ENCODE measurements at regions not wholly inside any gene's neighbourhood (a gene's known extent, or its start where the extent isn't known, plus 50 kb on each side); places are given as distances from the start of the nearest gene placed in this dataset.

GRCh38 chr7:66871076-66871475, 49.9 kb upstream of the TMEM248 start:
- Histone ChIP-seq H3K9ac (ENCODE audit: insufficient read depth in 1 of 2, low read depth in 2 of 2, low read length in 2 of 2) (no peak overlapping the region), H3K9me3 (replicated peaks; ENCODE audit: control insufficient read depth, insufficient read depth, low read depth, low read length) (no peaks in the 10 kb centered on the region), H4K20me1 (replicated peaks; ENCODE audit: control insufficient read depth, insufficient read depth, low read length) (no peaks in the 10 kb centered on the region), H3K4me1 (replicated peaks in 1 of 2; ENCODE audit: control insufficient read depth in 2 of 2, insufficient read depth in 2 of 2, low read length in 2 of 2) (peaks cover 15 to 33% of the 10 kb centered on the region in 2 experiments), H3K4me3 (no peak overlapping the region), H3K36me3 (ENCODE audit: control insufficient read depth, insufficient read depth, low read length) (peaks cover 19% of the 10 kb centered on the region), H3K9me1 (ENCODE audit: control insufficient read depth, insufficient read depth, low read length) (no peaks in the 10 kb centered on the region), H2AFZ (ENCODE audit: low read depth, low read length) (no peak overlapping the region), H3K27me3 (ENCODE audit: control insufficient read depth in 2 of 2, insufficient read depth in 2 of 2, low read length in 2 of 2) (no peaks in the 10 kb centered on the region), H3K4me2 (ENCODE audit: insufficient read depth, low read length) (no peak overlapping the region), H3K27ac (ENCODE audit: extremely low read depth, low read depth, low read length) (no peak overlapping the region), H3K79me2 (ENCODE audit: control insufficient read depth, insufficient read depth, low read length) (no peaks in the 10 kb centered on the region)
- ChIA-PET POLR2A (no interaction called here), CTCF (ENCODE audit: low intra/inter-chr PET ratio) (no interaction called here)
- DNase-seq (ENCODE audit: extremely low read depth in 1 of 4, low spot score in 3 of 4): no peak
- intact Hi-C loops (cut with micrococcal nuclease): no loop called here
- BruUV-seq (replicated peaks): no TSS peak
- 83% methylated on average over 3 of the region's 3 CpGs for WGBS (ENCODE audit: insufficient coverage, low coverage, missing lambda C conversion rate)
- no peak for FAIRE-seq
- no peak for ATAC-seq
- TF ChIP-seq GMEB1 (CRISPR knock-in tag; IDR thresholded peaks at IDR 0.05): no peak
- TF ChIP-seq ERF (CRISPR knock-in tag; IDR thresholded peaks at IDR 0.05): no peak
- no peak for TF ChIP-seq DLX4 (CRISPR knock-in tag; IDR thresholded peaks at IDR 0.05)
- no peak for TF ChIP-seq ZFP36 (IDR thresholded peaks at IDR 0.05; ENCODE audit: low read depth, low read length, partially characterized antibody)
- TF ChIP-seq, protein P1, sequence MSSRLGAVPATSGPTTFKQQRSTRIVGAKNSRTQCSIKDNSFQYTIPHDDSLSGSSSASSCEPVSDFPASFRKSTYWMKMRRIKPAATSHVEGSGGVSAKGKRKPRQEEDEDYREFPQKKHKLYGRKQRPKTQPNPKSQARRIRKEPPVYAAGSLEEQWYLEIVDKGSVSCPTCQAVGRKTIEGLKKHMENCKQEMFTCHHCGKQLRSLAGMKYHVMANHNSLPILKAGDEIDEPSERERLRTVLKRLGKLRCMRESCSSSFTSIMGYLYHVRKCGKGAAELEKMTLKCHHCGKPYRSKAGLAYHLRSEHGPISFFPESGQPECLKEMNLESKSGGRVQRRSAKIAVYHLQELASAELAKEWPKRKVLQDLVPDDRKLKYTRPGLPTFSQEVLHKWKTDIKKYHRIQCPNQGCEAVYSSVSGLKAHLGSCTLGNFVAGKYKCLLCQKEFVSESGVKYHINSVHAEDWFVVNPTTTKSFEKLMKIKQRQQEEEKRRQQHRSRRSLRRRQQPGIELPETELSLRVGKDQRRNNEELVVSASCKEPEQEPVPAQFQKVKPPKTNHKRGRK (tag; IDR thresholded peaks at IDR 0.05): no peak
- TF ChIP-seq, protein P2, sequence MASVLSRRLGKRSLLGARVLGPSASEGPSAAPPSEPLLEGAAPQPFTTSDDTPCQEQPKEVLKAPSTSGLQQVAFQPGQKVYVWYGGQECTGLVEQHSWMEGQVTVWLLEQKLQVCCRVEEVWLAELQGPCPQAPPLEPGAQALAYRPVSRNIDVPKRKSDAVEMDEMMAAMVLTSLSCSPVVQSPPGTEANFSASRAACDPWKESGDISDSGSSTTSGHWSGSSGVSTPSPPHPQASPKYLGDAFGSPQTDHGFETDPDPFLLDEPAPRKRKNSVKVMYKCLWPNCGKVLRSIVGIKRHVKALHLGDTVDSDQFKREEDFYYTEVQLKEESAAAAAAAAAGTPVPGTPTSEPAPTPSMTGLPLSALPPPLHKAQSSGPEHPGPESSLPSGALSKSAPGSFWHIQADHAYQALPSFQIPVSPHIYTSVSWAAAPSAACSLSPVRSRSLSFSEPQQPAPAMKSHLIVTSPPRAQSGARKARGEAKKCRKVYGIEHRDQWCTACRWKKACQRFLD (CRISPR knock-in tag; IDR thresholded peaks at IDR 0.05): no peak
- TF ChIP-seq ZNF134 (CRISPR knock-in tag; conservative IDR thresholded peaks at IDR 0.05): no peak
- no peak for TF ChIP-seq MTA1 (IDR thresholded peaks at IDR 0.05; ENCODE audit: borderline replicate concordance)
- no peak for TF ChIP-seq ZNF232 (CRISPR knock-in tag; IDR thresholded peaks at IDR 0.05)
- no peak for TF ChIP-seq ETS2 (tag; IDR thresholded peaks at IDR 0.05; ENCODE audit: borderline replicate concordance, poor library complexity, severe bottlenecking)
- TF ChIP-seq BCL6 (CRISPR knock-in tag; IDR thresholded peaks at IDR 0.05): no peak
- no peak for TF ChIP-seq FOXA3 (CRISPR knock-in tag; conservative IDR thresholded peaks at IDR 0.05 in 1 of 2, IDR thresholded peaks at IDR 0.05 in 1 of 2)
- no peak for TF ChIP-seq ZNF561 (CRISPR knock-in tag; conservative IDR thresholded peaks at IDR 0.05)
- in situ Hi-C loops (cut with MboI): no loop called here

Measured in K562 (cell line).